NCI-H82 (cell line): ENCODE measurements at regions not wholly inside any gene's neighbourhood (a gene's known extent, or its start where the extent isn't known, plus 50 kb on each side); places are given as distances from the start of the nearest gene placed in this dataset.

Experiments used
- DNase-seq: peaks from one replicate; lab custom pipeline; 2025; lab: John Stamatoyannopoulos, UW

GRCh38 chr22:26970809-26971394, 313.5 kb downstream of the MIAT start:
- no peak for DNase-seq

- no peak for DNase-seq
Measured at GRCh38 chr22:26972286-26972685, 314.9 kb downstream of the MIAT start.

GRCh38 chr22:26972915-26973314, 315.5 kb downstream of the MIAT start:
- DNase-seq, result peak; percentile 10

- DNase-seq, result no peak
Measured at GRCh38 chr22:26974034-26974433, 316.6 kb downstream of the MIAT start.

GRCh38 chr22:26974914-26975803, 317.8 kb downstream of the MIAT start:
- no peak for DNase-seq

- peak; percentile 12 for DNase-seq
Measured at GRCh38 chr22:26975865-26976264, 318.5 kb downstream of the MIAT start.

- no peak for DNase-seq
Measured at GRCh38 chr22:26977741-26978376, 320.5 kb downstream of the MIAT start.

GRCh38 chr22:26979294-26979693, 321.9 kb downstream of the MIAT start:
- no peak for DNase-seq

GRCh38 chr22:26981111-26981510, 323.7 kb downstream of the MIAT start:
- no peak for DNase-seq

GRCh38 chr22:26981541-26981940, 324.2 kb downstream of the MIAT start:
- DNase-seq, result no peak

GRCh38 chr22:26983311-26983710, 325.9 kb downstream of the MIAT start:
- no peak for DNase-seq

- no peak for DNase-seq
Measured at GRCh38 chr22:26985206-26985605, 327.8 kb downstream of the MIAT start.

- DNase-seq, result peak; percentile 72
Measured at GRCh38 chr22:26985931-26986782, 328.8 kb downstream of the MIAT start.

- no peak for DNase-seq
Measured at GRCh38 chr22:26986884-26987283, 329.5 kb downstream of the MIAT start.

- no peak for DNase-seq
Measured at GRCh38 chr22:26990503-26991189, 333.3 kb downstream of the MIAT start.

GRCh38 chr22:26992556-26992955, 335.2 kb downstream of the MIAT start:
- DNase-seq, result no peak

- no peak for DNase-seq
Measured at GRCh38 chr22:26993886-26994285, 336.5 kb downstream of the MIAT start.

GRCh38 chr22:26994801-26995200, 337.4 kb downstream of the MIAT start:
- DNase-seq, result peak; percentile 2

- DNase-seq, result peak; percentile 1
Measured at GRCh38 chr22:26995235-26995634, 337.8 kb downstream of the MIAT start.

- no peak for DNase-seq
Measured at GRCh38 chr22:26996154-26996553, 338.8 kb downstream of the MIAT start.

GRCh38 chr22:26998129-26998528, 340.7 kb downstream of the MIAT start:
- DNase-seq, result no peak
